HCT116 (cell line): ENCODE measurements at regions not wholly inside any gene's neighbourhood (a gene's known extent, or its start where the extent isn't known, plus 50 kb on each side); places are given as distances from the start of the nearest gene placed in this dataset.

Experiments
- ATAC-seq: fragments of 200-7000 bp; cut with Tn5 transposase; 2 replicates; pipeline ENCODE4 v1.9.1; 2020; ENCODE audit warnings: mild to moderate bottlenecking, moderate library complexity
- BruUV-seq: library from RNA; stranded (reverse); fragments of 400-500 nt; replicated peaks from 2 replicates; lab custom pipeline; 2021; lab: Mats Ljungman, UMichigan
- CTCF ChIA-PET: fragments of 300-600 bp; sonication (Branson Sonifier 250); formaldehyde crosslinking; loops from one replicate; lab custom pipeline; 2021; ENCODE audit warnings: antibody characterized with exemption; lab: Charles Lee
- POLR2A ChIA-PET: fragments of 300-600, 350-600 bp; sonication (Branson Sonifier 250); formaldehyde crosslinking; loops from one replicate; lab custom pipeline; 2021; ENCODE audit warnings: antibody characterized with exemption; lab: Charles Lee
- RAD21 ChIA-PET, 2 experiments: fragments of 300-600 bp; sonication (Branson Sonifier 250); formaldehyde crosslinking; loops; one replicate each; lab custom pipeline; 2023; ENCODE audit warnings: low total read pairs in 2 of 2; ENCODE audit not compliant: uncharacterized antibody in 2 of 2, unreplicated experiment in 2 of 2, low non-redundant PET in 1 of 2; lab: Charles Lee
- DNase-seq: peaks from one replicate; pipeline ENCODE4 v3.0.0-alpha.2; 2010; ENCODE audit warnings: low read depth, low spot score
- H2AFZ ChIP-seq: fragments of 200-600 bp; shearing (Covaris generic), sonication (generic); 2 replicates; pipeline ENCODE4 v1.6.1; 2017; ENCODE audit warnings: low read depth, mixed run types, mixed read lengths, antibody characterized with exemption, low read length; ENCODE audit not compliant: poor library complexity, severe bottlenecking
- H3K27ac ChIP-seq: 2 replicates; pipeline ENCODE4 v1.5.1; 2012; ENCODE audit warnings: low read depth, low read length
- H3K27me3 ChIP-seq: fragments of 200-600 bp; sonication (generic); 2 replicates; pipeline ENCODE4 v1.6.1; 2016; ENCODE audit warnings: mixed run types, low read length, mixed read lengths; ENCODE audit not compliant: insufficient read depth
- H3K36me3 ChIP-seq, 2 experiments: fragments of 200-500 bp in 1 of 2; fragments of 200-600 bp in 1 of 2; sonication (Bioruptor generic) in 1 of 2; sonication (generic) in 1 of 2; 2 replicates each; pipeline versions ENCODE4 v1.5.1 to v1.6.1; 2014 to 2016; ENCODE audit warnings: low read length in 2 of 2, inconsistent platforms in 1 of 2, mixed read lengths in 1 of 2, mixed run types in 1 of 2; ENCODE audit not compliant: insufficient read depth in 2 of 2, control insufficient read depth in 1 of 2
- H3K4me1 ChIP-seq, 2 experiments: fragments of 200-600 bp in 1 of 2; sonication (generic) in 1 of 2; 2 replicates each; pipeline versions ENCODE4 v1.5.1 to v1.6.1; 2012 to 2017; ENCODE audit warnings: low read length in 2 of 2, inconsistent platforms in 1 of 2, mild to moderate bottlenecking in 1 of 2, mixed read lengths in 1 of 2, mixed run types in 1 of 2, moderate library complexity in 1 of 2; ENCODE audit not compliant: insufficient read depth in 2 of 2, control insufficient read depth in 1 of 2
- H3K4me2 ChIP-seq: fragments of 200-600 bp; sonication (generic); 2 replicates; pipeline ENCODE4 v1.6.1; 2017; ENCODE audit warnings: mixed run types, low read length, mixed read lengths
- H3K4me3 ChIP-seq, 2 experiments: fragments of 200-600 bp in 1 of 2; sonication (generic) in 1 of 2; replicated peaks in 1 of 2; 2 replicates each; pipeline ENCODE4 v1.5.1; 2011 to 2016; ENCODE audit warnings: low read length in 2 of 2, control low read depth in 1 of 2, low read depth in 1 of 2, mild to moderate bottlenecking in 1 of 2, mixed read lengths in 1 of 2, mixed run types in 1 of 2
- H3K79me2 ChIP-seq: fragments of 200-600 bp; sonication (generic); 2 replicates; pipeline ENCODE4 v1.6.1; 2017; ENCODE audit warnings: mild to moderate bottlenecking, mixed run types, low read length, moderate library complexity, mixed read lengths; ENCODE audit not compliant: insufficient read depth
- H3K9ac ChIP-seq: fragments of 200-600 bp; sonication (generic); 2 replicates; pipeline ENCODE4 v1.6.1; 2016; ENCODE audit warnings: low read length, mixed read lengths
- H3K9me2 ChIP-seq: fragments of 200-600 bp; sonication (generic), shearing (Covaris generic); 2 replicates; pipeline ENCODE4 v1.6.1; 2017; ENCODE audit warnings: mixed run types, mild to moderate bottlenecking, moderate library complexity; ENCODE audit not compliant: insufficient read depth
- H3K9me3 ChIP-seq, 2 experiments: fragments of 200-500 bp in 1 of 2; fragments of 200-600 bp in 1 of 2; sonication (Bioruptor generic) in 1 of 2; sonication (generic) in 1 of 2; 2 replicates each; pipeline ENCODE4 v1.6.1; 2014 to 2017; ENCODE audit warnings: low read length in 2 of 2, mixed read lengths in 2 of 2, inconsistent platforms in 1 of 2, low read depth in 1 of 2, mild to moderate bottlenecking in 1 of 2, mixed run types in 1 of 2, moderate library complexity in 1 of 2; ENCODE audit not compliant: control insufficient read depth in 1 of 2, insufficient read depth in 1 of 2
- H4K20me1 ChIP-seq: fragments of 200-600 bp; sonication (generic), shearing (Covaris generic); 2 replicates; pipeline ENCODE4 v1.6.1; 2017; ENCODE audit warnings: mixed run types, mild to moderate bottlenecking, moderate library complexity; ENCODE audit not compliant: insufficient read depth
- CEBPB ChIP-seq: IDR thresholded peaks from 2 replicates; pipeline ENCODE4 v1.6.1; 2012; ENCODE audit warnings: low read depth
- CTCF ChIP-seq, 3 experiments: fragments of 200-600 bp in 1 of 3; sonication (generic) in 1 of 3; IDR thresholded peaks in 2 of 3; conservative IDR thresholded peaks in 1 of 3; 2 replicates each; pipeline ENCODE4 v1.5.1; 2012 to 2017; ENCODE audit warnings: low read depth in 2 of 3, low read length in 2 of 3, antibody characterized with exemption in 1 of 3, borderline replicate concordance in 1 of 3, control low read depth in 1 of 3, mild to moderate bottlenecking in 1 of 3, mixed read lengths in 1 of 3, mixed run types in 1 of 3, moderate library complexity in 1 of 3; ENCODE audit not compliant: insufficient read depth in 1 of 3
- JUND ChIP-seq: IDR thresholded peaks from 2 replicates; pipeline ENCODE4 v1.6.1; 2012
- SIN3A ChIP-seq: IDR thresholded peaks from 2 replicates; pipeline ENCODE4 v1.6.1; 2012; ENCODE audit warnings: low read depth
- YY1 ChIP-seq: IDR thresholded peaks from 2 replicates; pipeline ENCODE4 v1.6.1; 2011; ENCODE audit warnings: low read length, low read depth, moderate library complexity, mild to moderate bottlenecking; ENCODE audit not compliant: insufficient replicate concordance; ENCODE audit errors: extremely low read depth
- ZBTB33 ChIP-seq: IDR thresholded peaks from 2 replicates; pipeline ENCODE4 v1.6.1; 2011; ENCODE audit warnings: mild to moderate bottlenecking, low read length, moderate library complexity; ENCODE audit not compliant: insufficient replicate concordance; ENCODE audit errors: extremely low read depth
- intact Hi-C: fragments of 100-400 bp; cut with micrococcal nuclease; formaldehyde crosslinking; loops from 2 replicates; pipeline ENCODE4 v1.10.0; 2022

- H3K4me1 ChIP-seq: no peaks in the 10 kb centered on the region
- TF ChIP-seq YY1 (no peak), CEBPB (no peak), JUND (no peak), SIN3A (no peak), CTCF (IDR thresholded peaks at IDR 0.05 in 2 of 3, conservative IDR thresholded peaks at IDR 0.05 in 1 of 3; ENCODE audit: borderline replicate concordance in 1 of 3, insufficient read depth in 1 of 3, low read depth in 2 of 3, low read length in 2 of 3) (no peak), ZBTB33 (no peak)
- TF ChIP-seq, all 23 proteins: peak for 0
- Histone ChIP-seq H3K27ac (no peak overlapping the region), H2AFZ (no peak overlapping the region), H3K36me3 (no peaks in the 10 kb centered on the region), H3K79me2 (no peaks in the 10 kb centered on the region), H3K4me2 (no peak overlapping the region), H3K9me3 (peaks cover 6 to 13% of the 10 kb centered on the region in 2 experiments; a peak in 2 of 4 replicates), H3K9ac (no peak overlapping the region), H4K20me1 (no peaks in the 10 kb centered on the region), H3K9me2 (no peaks in the 10 kb centered on the region), H3K27me3 (no peaks in the 10 kb centered on the region), H3K4me3 (no peak overlapping the region)
- ATAC-seq (no peak), DNase-seq (no peak)
- intact Hi-C loops: loop anchor here (1.0 kb wide), 1 partner anchor 22 kb away; no protein-coding TSS in a partner anchor
- no TSS peak for BruUV-seq
- POLR2A ChIA-PET: no interaction called here
- RAD21 ChIA-PET: no interaction called here
- CTCF ChIA-PET: no interaction called here
Measured at GRCh38 chr1:105533996-105534395, 1522.5 kb upstream of the PRMT6 start.
